K562 (cell line): ENCODE measurements at regions not wholly inside any gene's neighbourhood (a gene's known extent, or its start where the extent isn't known, plus 50 kb on each side); places are given as distances from the start of the nearest gene placed in this dataset.
"Not testable (repeated sequence)": the region's sequence is repeated elsewhere in the genome, so short reads cannot be mapped to it uniquely, and the experiment has no call there.

ENCODE experiments used
- ATAC-seq: fragments of 200-7000 bp; cut with Tn5 transposase; 3 replicates; pipeline ENCODE4 v1.9.1; 2020; ENCODE audit warnings: moderate library complexity
- BruUV-seq: library from RNA; stranded (reverse); fragments of 400-500 nt; replicated peaks from 2 replicates; lab custom pipeline; 2021; lab: Mats Ljungman, UMichigan
- CTCF ChIA-PET: fragments of 300-600 bp; formaldehyde crosslinking; extraction: SDS; loops from one replicate; lab custom pipeline; 2021; ENCODE audit warnings: low intra/inter-chr PET ratio; lab: Yijun Ruan, JAX
- POLR2A ChIA-PET: fragments of 300-600, 350-650 bp; sonication (Branson Sonifier 250); formaldehyde crosslinking; extraction: SDS; loops from one replicate; lab custom pipeline; 2021; ENCODE audit warnings: antibody characterized with exemption, inconsistent platforms; lab: Yijun Ruan, JAX
- DNase-seq, 4 experiments: peaks; one replicate each; pipeline versions ENCODE4 v3.0.0 to v3.0.0-alpha.2; 2011 to 2018; ENCODE audit warnings: low spot score in 3 of 4, mixed read lengths in 3 of 4; ENCODE audit errors: extremely low read depth in 1 of 4
- FAIRE-seq: peaks from 2 replicates; lab custom pipeline; 2011; peaks lifted over from hg19 to GRCh38; lab: Jason Lieb, UNC
- H2AFZ ChIP-seq: 2 replicates; pipeline ENCODE4 v1.6.0; 2011; ENCODE audit warnings: low read depth, low read length, control low read depth, inconsistent platforms
- H3K27ac ChIP-seq: fragments of 200-600 bp; 3 replicates; pipeline ENCODE4 v1.8.0; 2011; ENCODE audit warnings: low read depth, mild to moderate bottlenecking, control low read depth, inconsistent platforms, low read length, moderate library complexity, mixed read lengths; ENCODE audit errors: extremely low read depth
- H3K27me3 ChIP-seq, 2 experiments: fragments of 300-600 bp in 1 of 2; 2 replicates in 1 of 2; 3 replicates in 1 of 2; pipeline versions ENCODE4 v1.6.0 to v1.8.0; 2011; ENCODE audit warnings: inconsistent platforms in 2 of 2, low read length in 2 of 2, mild to moderate bottlenecking in 1 of 2, mixed read lengths in 1 of 2, moderate library complexity in 1 of 2; ENCODE audit not compliant: control insufficient read depth in 2 of 2, insufficient read depth in 2 of 2
- H3K36me3 ChIP-seq: fragments of 300-600 bp; 3 replicates; pipeline ENCODE4 v1.8.0; 2011; ENCODE audit warnings: mild to moderate bottlenecking, low read length, inconsistent platforms; ENCODE audit not compliant: control insufficient read depth, insufficient read depth
- H3K4me1 ChIP-seq, 2 experiments: fragments of 200-600 bp in 1 of 2; replicated peaks in 1 of 2; 2 replicates in 1 of 2; 3 replicates in 1 of 2; pipeline versions ENCODE4 v1.5.1 to v1.8.0; 2011; ENCODE audit warnings: inconsistent platforms in 2 of 2, low read length in 2 of 2, mild to moderate bottlenecking in 1 of 2, mixed read lengths in 1 of 2, moderate library complexity in 1 of 2; ENCODE audit not compliant: control insufficient read depth in 2 of 2, insufficient read depth in 2 of 2
- H3K4me2 ChIP-seq: 2 replicates; pipeline ENCODE4 v1.6.1; 2011; ENCODE audit warnings: low read length, control low read depth, inconsistent platforms, mixed read lengths; ENCODE audit not compliant: insufficient read depth
- H3K4me3 ChIP-seq: fragments of 200-600 bp; sonication (generic), shearing (Covaris generic); 2 replicates; pipeline ENCODE4 v1.5.1; 2016; ENCODE audit warnings: control low read depth, inconsistent platforms
- H3K79me2 ChIP-seq: fragments of 200-600 bp; 3 replicates; pipeline ENCODE4 v1.8.0; 2011; ENCODE audit warnings: low read length, inconsistent platforms; ENCODE audit not compliant: control insufficient read depth, insufficient read depth
- H3K9ac ChIP-seq, 2 experiments: 2 replicates each; pipeline versions ENCODE4 v1.6.0 to v1.6.1; 2011; ENCODE audit warnings: low read depth in 2 of 2, low read length in 2 of 2, control low read depth in 1 of 2, inconsistent platforms in 1 of 2, mild to moderate bottlenecking in 1 of 2, mixed read lengths in 1 of 2; ENCODE audit not compliant: insufficient read depth in 1 of 2
- H3K9me1 ChIP-seq: one replicate; pipeline ENCODE4 v1.6.0; 2011; ENCODE audit warnings: inconsistent platforms, mild to moderate bottlenecking, low read length, moderate library complexity; ENCODE audit not compliant: control insufficient read depth, insufficient read depth
- H3K9me3 ChIP-seq: replicated peaks from 2 replicates; pipeline ENCODE4 v1.5.1; 2011; ENCODE audit warnings: low read depth, low read length, inconsistent platforms; ENCODE audit not compliant: control insufficient read depth, insufficient read depth
- H4K20me1 ChIP-seq: replicated peaks from 2 replicates; pipeline ENCODE4 v1.6.1; 2011; ENCODE audit warnings: low read length, inconsistent platforms, mixed read lengths; ENCODE audit not compliant: control insufficient read depth, insufficient read depth
- WGBS: fragments of 100-300 bp; shearing (Covaris generic); methylation state at CpG from one replicate; pipeline ENCODE4 v1.1.6; 2016; ENCODE audit warnings: low coverage, mixed read lengths; ENCODE audit not compliant: insufficient coverage; ENCODE audit errors: missing lambda C conversion rate; 5-methylcytosine and 5-hydroxymethylcytosine counted together
- in situ Hi-C: fragments of 300-500 bp; cut with MboI; formaldehyde crosslinking; loops from 4 replicates; pipeline ENCODE4 v1.15.0; 2018; ENCODE audit warnings: inconsistent platforms, mixed read lengths
- intact Hi-C: fragments of 100-400 bp; cut with micrococcal nuclease; formaldehyde crosslinking; loops from 2 replicates; pipeline ENCODE4 v1.14.2; 2022

GRCh38 chr22:10748751-10749150 lies 4779.2 kb upstream of the OR11H1 start:
- H3K27me3 ChIP-seq, H3K79me2 ChIP-seq, H3K4me2 ChIP-seq, BruUV-seq, ATAC-seq, in situ Hi-C loops, H3K9me3 ChIP-seq, H3K9ac ChIP-seq, DNase-seq, H4K20me1 ChIP-seq, H3K4me3 ChIP-seq, CTCF ChIA-PET, intact Hi-C loops, POLR2A ChIA-PET, H3K9me1 ChIP-seq, H3K36me3 ChIP-seq, H2AFZ ChIP-seq, H3K4me1 ChIP-seq, H3K27ac ChIP-seq, FAIRE-seq: not testable (repeated sequence)

GRCh38 chr22:10749423-10749822 lies 4778.6 kb upstream of the OR11H1 start:
- H2AFZ ChIP-seq, FAIRE-seq, BruUV-seq, H3K4me3 ChIP-seq, POLR2A ChIA-PET, H3K9ac ChIP-seq, DNase-seq, H3K9me3 ChIP-seq, H4K20me1 ChIP-seq, H3K4me1 ChIP-seq, intact Hi-C loops, H3K27ac ChIP-seq, H3K27me3 ChIP-seq, H3K9me1 ChIP-seq, H3K4me2 ChIP-seq, CTCF ChIA-PET, ATAC-seq, H3K36me3 ChIP-seq, in situ Hi-C loops, H3K79me2 ChIP-seq: not testable (repeated sequence)
- WGBS: 8% methylated on average over 2 of the region's 2 CpGs

GRCh38 chr22:10753566-10753965 lies 4774.4 kb upstream of the OR11H1 start:
- H3K9me1 ChIP-seq, H3K27me3 ChIP-seq, CTCF ChIA-PET, FAIRE-seq, BruUV-seq, H4K20me1 ChIP-seq, ATAC-seq, H2AFZ ChIP-seq, in situ Hi-C loops, H3K79me2 ChIP-seq, H3K4me2 ChIP-seq, H3K9ac ChIP-seq, H3K9me3 ChIP-seq, H3K27ac ChIP-seq, H3K36me3 ChIP-seq, H3K4me3 ChIP-seq, H3K4me1 ChIP-seq, POLR2A ChIA-PET, intact Hi-C loops, DNase-seq: not testable (repeated sequence)
- WGBS: 0% methylated on average over 1 of the region's 1 CpG

GRCh38 chr22:10755350-10755749 lies 4772.6 kb upstream of the OR11H1 start:
- POLR2A ChIA-PET, H3K27me3 ChIP-seq, H3K9ac ChIP-seq, ATAC-seq, intact Hi-C loops, DNase-seq, H3K79me2 ChIP-seq, H3K36me3 ChIP-seq, H2AFZ ChIP-seq, H3K4me3 ChIP-seq, H3K9me3 ChIP-seq, H3K9me1 ChIP-seq, FAIRE-seq, H3K4me2 ChIP-seq, H3K27ac ChIP-seq, CTCF ChIA-PET, H3K4me1 ChIP-seq, BruUV-seq, H4K20me1 ChIP-seq: not testable (repeated sequence)
- WGBS: 1% methylated on average over 3 of the region's 3 CpGs
- in situ Hi-C loops: loop anchor here (5.0 kb wide), 1 partner anchor 308 kb away; no protein-coding TSS in a partner anchor
